ENCODE measurements at regions not wholly inside any gene's neighbourhood (a gene's known extent, or its start where the extent isn't known, plus 50 kb on each side); places are given as distances from the start of the nearest gene placed in this dataset.

DNA sequence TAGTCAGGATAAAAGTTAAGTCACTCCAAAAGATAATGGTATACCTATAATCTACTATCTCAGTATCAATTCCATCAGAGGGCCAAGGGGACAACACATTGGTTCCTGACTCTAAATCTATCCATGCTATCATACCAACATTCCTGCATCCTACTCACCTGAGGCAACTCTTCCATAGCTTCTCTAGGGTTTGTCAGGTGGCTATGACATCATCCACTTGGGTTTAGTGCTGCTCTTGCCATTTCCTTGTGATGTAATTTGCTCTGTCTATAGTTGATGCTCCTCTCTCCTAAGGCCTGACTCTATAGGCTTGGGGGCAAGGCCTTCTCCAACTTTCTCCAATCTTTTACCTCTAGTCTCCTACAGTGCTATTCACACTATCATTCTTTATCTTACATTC is 139.9 kb upstream of the FSHR start:
- TF ChIP-seq, protein P1, sequence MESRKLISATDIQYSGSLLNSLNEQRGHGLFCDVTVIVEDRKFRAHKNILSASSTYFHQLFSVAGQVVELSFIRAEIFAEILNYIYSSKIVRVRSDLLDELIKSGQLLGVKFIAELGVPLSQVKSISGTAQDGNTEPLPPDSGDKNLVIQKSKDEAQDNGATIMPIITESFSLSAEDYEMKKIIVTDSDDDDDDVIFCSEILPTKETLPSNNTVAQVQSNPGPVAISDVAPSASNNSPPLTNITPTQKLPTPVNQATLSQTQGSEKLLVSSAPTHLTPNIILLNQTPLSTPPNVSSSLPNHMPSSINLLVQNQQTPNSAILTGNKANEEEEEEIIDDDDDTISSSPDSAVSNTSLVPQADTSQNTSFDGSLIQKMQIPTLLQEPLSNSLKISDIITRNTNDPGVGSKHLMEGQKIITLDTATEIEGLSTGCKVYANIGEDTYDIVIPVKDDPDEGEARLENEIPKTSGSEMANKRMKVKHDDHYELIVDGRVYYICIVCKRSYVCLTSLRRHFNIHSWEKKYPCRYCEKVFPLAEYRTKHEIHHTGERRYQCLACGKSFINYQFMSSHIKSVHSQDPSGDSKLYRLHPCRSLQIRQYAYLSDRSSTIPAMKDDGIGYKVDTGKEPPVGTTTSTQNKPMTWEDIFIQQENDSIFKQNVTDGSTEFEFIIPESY (IDR thresholded peaks at IDR 0.05; ENCODE audit: extremely low read depth, insufficient replicate concordance, low read length) = no peak
- TF ChIP-seq JUND (IDR thresholded peaks at IDR 0.05) = no peak
- no peak for TF ChIP-seq SRF (IDR thresholded peaks at IDR 0.05; ENCODE audit: low read depth)
- no peak for TF ChIP-seq POLR2AphosphoS5 (IDR thresholded peaks at IDR 0.05; ENCODE audit: low read depth, low read length)
- no peak for TF ChIP-seq CTCF (IDR thresholded peaks at IDR 0.05 in 2 of 3, conservative IDR thresholded peaks at IDR 0.05 in 1 of 3; ENCODE audit: borderline replicate concordance in 1 of 3, insufficient read depth in 1 of 3, low read depth in 2 of 3, low read length in 2 of 3)
- no peak for TF ChIP-seq ATF3 (IDR thresholded peaks at IDR 0.05)
- no peak for TF ChIP-seq FOSL1 (IDR thresholded peaks at IDR 0.05; ENCODE audit: low read depth)
